ENCODE measurements at regions not wholly inside any gene's neighbourhood (a gene's known extent, or its start where the extent isn't known, plus 50 kb on each side); places are given as distances from the start of the nearest gene placed in this dataset.

GRCh38 chr5:20113031-20113715 lies 125.2 kb upstream of the CDH18 start:
- TF ChIP-seq POLR2AphosphoS5 (IDR thresholded peaks at IDR 0.05): no peak
- TF ChIP-seq, protein P1, sequence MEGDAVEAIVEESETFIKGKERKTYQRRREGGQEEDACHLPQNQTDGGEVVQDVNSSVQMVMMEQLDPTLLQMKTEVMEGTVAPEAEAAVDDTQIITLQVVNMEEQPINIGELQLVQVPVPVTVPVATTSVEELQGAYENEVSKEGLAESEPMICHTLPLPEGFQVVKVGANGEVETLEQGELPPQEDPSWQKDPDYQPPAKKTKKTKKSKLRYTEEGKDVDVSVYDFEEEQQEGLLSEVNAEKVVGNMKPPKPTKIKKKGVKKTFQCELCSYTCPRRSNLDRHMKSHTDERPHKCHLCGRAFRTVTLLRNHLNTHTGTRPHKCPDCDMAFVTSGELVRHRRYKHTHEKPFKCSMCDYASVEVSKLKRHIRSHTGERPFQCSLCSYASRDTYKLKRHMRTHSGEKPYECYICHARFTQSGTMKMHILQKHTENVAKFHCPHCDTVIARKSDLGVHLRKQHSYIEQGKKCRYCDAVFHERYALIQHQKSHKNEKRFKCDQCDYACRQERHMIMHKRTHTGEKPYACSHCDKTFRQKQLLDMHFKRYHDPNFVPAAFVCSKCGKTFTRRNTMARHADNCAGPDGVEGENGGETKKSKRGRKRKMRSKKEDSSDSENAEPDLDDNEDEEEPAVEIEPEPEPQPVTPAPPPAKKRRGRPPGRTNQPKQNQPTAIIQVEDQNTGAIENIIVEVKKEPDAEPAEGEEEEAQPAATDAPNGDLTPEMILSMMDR (IDR thresholded peaks at IDR 0.05): no peak
